ENCODE measurements at regions not wholly inside any gene's neighbourhood (a gene's known extent, or its start where the extent isn't known, plus 50 kb on each side); places are given as distances from the start of the nearest gene placed in this dataset.

DNA sequence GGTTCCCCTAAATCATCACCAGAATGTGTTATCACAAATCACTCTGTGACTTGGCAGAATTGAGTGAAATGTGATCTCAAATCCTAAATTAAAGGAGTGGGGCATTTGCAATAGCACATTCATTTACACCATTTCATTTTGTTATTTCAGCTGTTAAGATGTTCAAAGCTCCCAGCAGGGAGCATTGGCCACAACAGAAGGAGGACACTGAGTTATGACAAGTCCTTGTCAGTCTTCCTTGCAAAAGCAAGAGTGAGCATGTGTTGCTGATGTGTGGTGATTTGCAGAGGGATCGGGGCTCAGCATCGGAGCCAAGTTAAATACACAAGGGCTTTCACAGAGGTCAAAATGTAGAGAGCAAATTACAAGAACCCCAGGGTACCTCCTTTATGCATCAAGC lies 372.2 kb upstream of the CDH5 start:
- TF ChIP-seq, protein P1, sequence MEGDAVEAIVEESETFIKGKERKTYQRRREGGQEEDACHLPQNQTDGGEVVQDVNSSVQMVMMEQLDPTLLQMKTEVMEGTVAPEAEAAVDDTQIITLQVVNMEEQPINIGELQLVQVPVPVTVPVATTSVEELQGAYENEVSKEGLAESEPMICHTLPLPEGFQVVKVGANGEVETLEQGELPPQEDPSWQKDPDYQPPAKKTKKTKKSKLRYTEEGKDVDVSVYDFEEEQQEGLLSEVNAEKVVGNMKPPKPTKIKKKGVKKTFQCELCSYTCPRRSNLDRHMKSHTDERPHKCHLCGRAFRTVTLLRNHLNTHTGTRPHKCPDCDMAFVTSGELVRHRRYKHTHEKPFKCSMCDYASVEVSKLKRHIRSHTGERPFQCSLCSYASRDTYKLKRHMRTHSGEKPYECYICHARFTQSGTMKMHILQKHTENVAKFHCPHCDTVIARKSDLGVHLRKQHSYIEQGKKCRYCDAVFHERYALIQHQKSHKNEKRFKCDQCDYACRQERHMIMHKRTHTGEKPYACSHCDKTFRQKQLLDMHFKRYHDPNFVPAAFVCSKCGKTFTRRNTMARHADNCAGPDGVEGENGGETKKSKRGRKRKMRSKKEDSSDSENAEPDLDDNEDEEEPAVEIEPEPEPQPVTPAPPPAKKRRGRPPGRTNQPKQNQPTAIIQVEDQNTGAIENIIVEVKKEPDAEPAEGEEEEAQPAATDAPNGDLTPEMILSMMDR (IDR thresholded peaks at IDR 0.05), result no peak
- TF ChIP-seq POLR2A (IDR thresholded peaks at IDR 0.05), result no peak
